B cell (primary cell): ENCODE measurements at regions not wholly inside any gene's neighbourhood (a gene's known extent, or its start where the extent isn't known, plus 50 kb on each side); places are given as distances from the start of the nearest gene placed in this dataset.

Source experiments
- ATAC-seq: fragments of 200-7000 bp; cut with Tn5 transposase; one replicate; pipeline ENCODE4 v1.10.0; 2021; ENCODE audit warnings: low read depth, mild to moderate bottlenecking, moderate number of reproducible peaks, moderate library complexity
- CTCF ChIA-PET: fragments of 350-600 bp; sonication (Branson Sonifier 250); formaldehyde crosslinking; loops from one replicate; lab custom pipeline; 2021; ENCODE audit warnings: antibody characterized with exemption, inconsistent platforms; lab: Charles Lee
- POLR2A ChIA-PET: fragments of 350-600 bp; sonication (Branson Sonifier 250); formaldehyde crosslinking; loops from one replicate; lab custom pipeline; 2021; ENCODE audit warnings: antibody characterized with exemption; lab: Charles Lee
- DNase-seq: peaks from one replicate; pipeline ENCODE4 v3.0.0; 2013
- H2AFZ ChIP-seq: 2 replicates; pipeline ENCODE4 v1.6.1; 2012; ENCODE audit warnings: mild to moderate bottlenecking, low read depth, low read length; ENCODE audit not compliant: insufficient read depth, poor library complexity, severe bottlenecking
- H3K27ac ChIP-seq, 2 donors: 1 replicate in 1 of 2; 2 replicates in 1 of 2; pipeline ENCODE4 v1.5.1; 2012 to 2013; ENCODE audit warnings: low read length in 2 of 2, mild to moderate bottlenecking in 2 of 2, moderate library complexity in 1 of 2
- H3K27me3 ChIP-seq, 4 experiments: fragments of 200-600 bp in 1 of 4; sonication (generic) in 1 of 4; replicated peaks in 1 of 4; 1 replicate in 2 of 4; 2 replicates in 2 of 4; pipeline versions ENCODE4 v1.6.1 to v1.7.0; 2013 to 2016; ENCODE audit warnings: low read length in 3 of 4, mild to moderate bottlenecking in 2 of 4, mixed read lengths in 1 of 4, moderate library complexity in 1 of 4; ENCODE audit not compliant: insufficient read depth in 4 of 4, control insufficient read depth in 3 of 4; ENCODE audit errors: control extremely low read depth in 1 of 4
- H3K36me3 ChIP-seq, 2 experiments: replicated peaks in 1 of 2; 1 replicate in 1 of 2; 2 replicates in 1 of 2; pipeline versions ENCODE4 v1.6.1 to v1.7.1; 2013; ENCODE audit warnings: low read length in 1 of 2; ENCODE audit not compliant: insufficient read depth in 2 of 2, control insufficient read depth in 1 of 2; ENCODE audit errors: control extremely low read depth in 1 of 2, extremely low read depth in 1 of 2
- H3K4me1 ChIP-seq, 2 donors: fragments of 200-600 bp in 1 of 2; sonication (generic) in 1 of 2; 1 replicate in 1 of 2; 2 replicates in 1 of 2; pipeline versions ENCODE4 v1.5.1 to v1.6.1; 2013 to 2017; ENCODE audit warnings: low read length in 2 of 2; ENCODE audit not compliant: control insufficient read depth in 2 of 2, insufficient read depth in 2 of 2
- H3K4me2 ChIP-seq: replicated peaks from 2 replicates; pipeline ENCODE3; 2012; ENCODE audit warnings: mild to moderate bottlenecking, low read depth, low read length; ENCODE audit not compliant: poor library complexity, severe bottlenecking
- H3K4me3 ChIP-seq, 5 experiments: fragments of 200-600 bp in 1 of 5; sonication (generic) in 1 of 5; 1 replicate in 3 of 5; 2 replicates in 2 of 5; pipeline versions ENCODE4 v1.5.1 to v1.7.0; 2011 to 2016; ENCODE audit warnings: low read length in 4 of 5, mild to moderate bottlenecking in 4 of 5, low read depth in 2 of 5, control low read depth in 1 of 5, moderate library complexity in 1 of 5; ENCODE audit not compliant: insufficient read depth in 1 of 5; ENCODE audit errors: control extremely low read depth in 1 of 5, extremely low read depth in 1 of 5
- H3K79me2 ChIP-seq: fragments of 200-600 bp; sonication (generic); one replicate; pipeline ENCODE4 v1.6.0; 2016; ENCODE audit warnings: low read length; ENCODE audit not compliant: control insufficient read depth, insufficient read depth
- H3K9ac ChIP-seq: fragments of 200-600 bp; sonication (generic); 2 replicates; pipeline ENCODE4 v1.6.1; 2017; ENCODE audit warnings: mild to moderate bottlenecking, low read length, moderate library complexity
- H3K9me3 ChIP-seq, 3 donors: one replicate each; pipeline versions ENCODE4 v1.6.1 to v1.7.1; 2013; ENCODE audit warnings: low read length in 2 of 3; ENCODE audit not compliant: control insufficient read depth in 2 of 3, insufficient read depth in 1 of 3; ENCODE audit errors: control extremely low read depth in 1 of 3
- H4K20me1 ChIP-seq: 2 replicates; pipeline ENCODE4 v1.6.0; 2012; ENCODE audit warnings: mild to moderate bottlenecking, low read length; ENCODE audit not compliant: insufficient read depth, control insufficient read depth, poor library complexity, severe bottlenecking
- H3K27ac Mint-ChIP-seq: one replicate; pipeline ENCODE4 v1.8.0; 2021; ENCODE audit warnings: mixed read lengths
- H3K27me3 Mint-ChIP-seq: one replicate; pipeline ENCODE4 v1.8.0; 2021; ENCODE audit warnings: mixed read lengths
- H3K4me1 Mint-ChIP-seq: one replicate; pipeline ENCODE4 v1.8.0; 2021; ENCODE audit warnings: mixed read lengths
- H3K4me3 Mint-ChIP-seq: one replicate; pipeline ENCODE4 v1.8.0; 2021; ENCODE audit warnings: mixed read lengths
- H3K9me3 Mint-ChIP-seq: one replicate; pipeline ENCODE4 v1.8.0; 2022; ENCODE audit warnings: mixed read lengths; ENCODE audit not compliant: insufficient read depth
- CTCF ChIP-seq: fragments of 200-600 bp; IDR thresholded peaks from one replicate; pipeline ENCODE4 v1.8.0; 2022; ENCODE audit warnings: antibody characterized with exemption, mild to moderate bottlenecking
- EZH2 ChIP-seq: IDR thresholded peaks from 2 replicates; pipeline ENCODE4 v1.6.1; 2012; ENCODE audit warnings: borderline replicate concordance, low read depth, mild to moderate bottlenecking, moderate library complexity, low read length; ENCODE audit not compliant: insufficient read depth, poor library complexity, severe bottlenecking
- WGBS: methylation state at CpG from one replicate; pipeline ENCODE4 v1.1.5; 2013; ENCODE audit warnings: missing lambda C conversion rate; ENCODE audit not compliant: insufficient coverage; 5-methylcytosine and 5-hydroxymethylcytosine counted together
- intact Hi-C: fragments of 100-400 bp; cut with micrococcal nuclease; formaldehyde crosslinking; loops from one replicate; pipeline ENCODE4 v1.10.0; 2022

- Histone ChIP-seq H3K4me1 (no peaks in the 10 kb centered on the region), H2AFZ (no peak overlapping the region), H3K9me3 (no peaks in the 10 kb centered on the region), H3K4me2 (no peak overlapping the region), H3K36me3 (no peaks in the 10 kb centered on the region), H3K9ac (no peak overlapping the region), H4K20me1 (no peaks in the 10 kb centered on the region), H3K27ac (no peak overlapping the region), H3K79me2 (no peaks in the 10 kb centered on the region), H3K27me3 (no peaks in the 10 kb centered on the region), H3K4me3 (no peak overlapping the region)
- Mint-ChIP-seq H3K27me3 (no peaks in the 10 kb centered on the region), H3K4me3 (no peak overlapping the region), H3K4me1 (no peaks in the 10 kb centered on the region), H3K9me3 (peaks cover 9% of the 10 kb centered on the region), H3K27ac (no peak overlapping the region)
- WGBS: no CpG with 5 or more reads among the region's 1 CpG
- ChIA-PET CTCF (no interaction called here), POLR2A (no interaction called here)
- intact Hi-C loops: no loop called here
- DNase-seq (no peak), ATAC-seq (no peak)
- TF ChIP-seq EZH2 (no peak), CTCF (no peak)
Measured at GRCh38 chr1:188277771-188278170, 1449.0 kb downstream of the PLA2G4A start.

GRCh38 chr1:188281921-188282320, 1453.2 kb downstream of the PLA2G4A start:
- intact Hi-C loops: no loop called here
- H3K4me1 Mint-ChIP-seq: no peaks in the 10 kb centered on the region
- Histone ChIP-seq H3K4me2 (no peak overlapping the region), H4K20me1 (no peaks in the 10 kb centered on the region), H3K79me2 (no peaks in the 10 kb centered on the region), H2AFZ (no peak overlapping the region), H3K36me3 (no peaks in the 10 kb centered on the region), H3K27me3 (no peaks in the 10 kb centered on the region), H3K4me1 (no peaks in the 10 kb centered on the region), H3K4me3 (no peak overlapping the region), H3K9ac (no peak overlapping the region), H3K27ac (no peak overlapping the region), H3K9me3 (no peaks in the 10 kb centered on the region)
- no peak for ATAC-seq
- H3K27me3 Mint-ChIP-seq: no peaks in the 10 kb centered on the region
- H3K4me3 Mint-ChIP-seq: no peak overlapping the region
- 71% methylated on average over 1 of the region's 3 CpGs for WGBS
- ChIA-PET POLR2A (no interaction called here), CTCF (no interaction called here)
- H3K27ac Mint-ChIP-seq: no peak overlapping the region
- TF ChIP-seq EZH2: no peak
- no peak for TF ChIP-seq CTCF
- peaks cover 7% of the 10 kb centered on the region for H3K9me3 Mint-ChIP-seq
- no peak for DNase-seq
